Hypothalamus (tissue), 51 donors: ENCODE measurements at regions not wholly inside any gene's neighbourhood (a gene's known extent, or its start where the extent isn't known, plus 50 kb on each side); places are given as distances from the start of the nearest gene placed in this dataset.

Experiments
- DNase-seq, 51 donors: peaks; one replicate each; lab custom pipeline; 2025; lab: John Stamatoyannopoulos, UW

GRCh38 chr2:145144131-145144728 lies 624.3 kb upstream of the ZEB2 start:
- no peak for DNase-seq

GRCh38 chr2:145141981-145142380 lies 622.1 kb upstream of the ZEB2 start:
- no peak for DNase-seq

- DNase-seq = no peak
Observed at GRCh38 chr2:145140658-145141057, 620.7 kb upstream of the ZEB2 start.

GRCh38 chr2:145138626-145139025 lies 618.7 kb upstream of the ZEB2 start:
- DNase-seq = no peak

- DNase-seq = no peak
Observed at GRCh38 chr2:145137901-145138300, 618.0 kb upstream of the ZEB2 start.

- no peak for DNase-seq
Observed at GRCh38 chr2:145137211-145137610, 617.3 kb upstream of the ZEB2 start.

GRCh38 chr2:145136702-145137101 lies 616.8 kb upstream of the ZEB2 start:
- no peak for DNase-seq

- no peak for DNase-seq
Observed at GRCh38 chr2:145126146-145126545, 606.2 kb upstream of the ZEB2 start.

GRCh38 chr2:145124085-145124484 lies 604.2 kb upstream of the ZEB2 start:
- no peak for DNase-seq

GRCh38 chr2:145123606-145124005 lies 603.7 kb upstream of the ZEB2 start:
- no peak for DNase-seq

GRCh38 chr2:145119225-145119624 lies 599.3 kb upstream of the ZEB2 start:
- DNase-seq = no peak

- peak in 2 of 51 donors; percentile 3 to 11 for DNase-seq
Observed at GRCh38 chr2:145116834-145117725, 597.2 kb upstream of the ZEB2 start.

- no peak for DNase-seq
Observed at GRCh38 chr2:145116056-145116455, 596.1 kb upstream of the ZEB2 start.

- DNase-seq = no peak
Observed at GRCh38 chr2:145114726-145115125, 594.8 kb upstream of the ZEB2 start.

- DNase-seq = no peak
Observed at GRCh38 chr2:145112467-145112866, 592.5 kb upstream of the ZEB2 start.

- no peak for DNase-seq
Observed at GRCh38 chr2:145110668-145111356, 590.9 kb upstream of the ZEB2 start.

- DNase-seq = no peak
Observed at GRCh38 chr2:145108959-145109710, 589.2 kb upstream of the ZEB2 start.

- no peak for DNase-seq
Observed at GRCh38 chr2:145108361-145108778, 588.5 kb upstream of the ZEB2 start.

GRCh38 chr2:145106293-145106692 lies 586.4 kb upstream of the ZEB2 start:
- DNase-seq = no peak

GRCh38 chr2:145102706-145103105 lies 582.8 kb upstream of the ZEB2 start:
- no peak for DNase-seq

- no peak for DNase-seq
Observed at GRCh38 chr2:145100301-145100700, 580.4 kb upstream of the ZEB2 start.
